PC-9 (cell line): ENCODE measurements at regions not wholly inside any gene's neighbourhood (a gene's known extent, or its start where the extent isn't known, plus 50 kb on each side); places are given as distances from the start of the nearest gene placed in this dataset.
"Not testable (repeated sequence)": the region's sequence is repeated elsewhere in the genome, so short reads cannot be mapped to it uniquely, and the experiment has no call there.

Experiments
- BruUV-seq: library from RNA; stranded (reverse); fragments of 400-500 nt; replicated peaks from 2 replicates; lab custom pipeline; 2021; lab: Mats Ljungman, UMichigan
- CTCF ChIA-PET: fragments of 300-600 bp; sonication (Branson Sonifier 250); formaldehyde crosslinking; loops from one replicate; lab custom pipeline; 2022; ENCODE audit warnings: antibody characterized with exemption; lab: Charles Lee
- POLR2A ChIA-PET: fragments of 300-600 bp; sonication (Branson Sonifier 250); formaldehyde crosslinking; loops from one replicate; lab custom pipeline; 2022; ENCODE audit warnings: antibody characterized with exemption; ENCODE audit not compliant: unreplicated experiment; lab: Charles Lee
- DNase-seq, 2 experiments: peaks; one replicate each; pipeline versions ENCODE4 v3.0.0 to v3.0.0-alpha.2; 2015 to 2022; ENCODE audit warnings: mixed read lengths in 1 of 2
- H2AFZ ChIP-seq: fragments of 200-600 bp; sonication (generic); 2 replicates; pipeline ENCODE4 v1.8.1; 2017; ENCODE audit warnings: antibody characterized with exemption
- H3F3A ChIP-seq: fragments of 200-600 bp; sonication (generic); 2 replicates; pipeline ENCODE4 v1.8.1; 2017; ENCODE audit warnings: antibody characterized with exemption, mild to moderate bottlenecking, low read depth; ENCODE audit not compliant: insufficient read depth
- H3K27ac ChIP-seq: fragments of 200-600 bp; sonication (generic); 2 replicates; pipeline ENCODE4 v1.6.1; 2016; ENCODE audit warnings: mixed run types
- H3K27me3 ChIP-seq: fragments of 200-600 bp; sonication (generic); 2 replicates; pipeline ENCODE4 v1.6.1; 2016; ENCODE audit warnings: low read depth, mixed run types; ENCODE audit not compliant: insufficient read depth
- H3K36me3 ChIP-seq: fragments of 200-600 bp; sonication (generic); 2 replicates; pipeline ENCODE4 v1.6.1; 2016; ENCODE audit warnings: low read depth, mixed run types
- H3K4me1 ChIP-seq: fragments of 200-600 bp; sonication (generic); replicated peaks from 2 replicates; pipeline ENCODE4 v1.6.1; 2016; ENCODE audit warnings: mixed run types; ENCODE audit not compliant: insufficient read depth
- H3K4me2 ChIP-seq: fragments of 200-600 bp; sonication (generic); 2 replicates; pipeline ENCODE4 v1.6.1; 2017; ENCODE audit warnings: mixed run types
- H3K4me3 ChIP-seq: fragments of 200-600 bp; sonication (generic); 2 replicates; pipeline ENCODE4 v1.6.1; 2016; ENCODE audit warnings: mixed run types
- H3K79me2 ChIP-seq: fragments of 200-600 bp; sonication (generic); 2 replicates; pipeline ENCODE4 v1.6.1; 2017; ENCODE audit warnings: low read depth, mixed run types
- H3K9me2 ChIP-seq: fragments of 200-600 bp; sonication (generic); 2 replicates; pipeline ENCODE4 v1.8.1; 2017; ENCODE audit warnings: mild to moderate bottlenecking; ENCODE audit not compliant: insufficient read depth
- H3K9me3 ChIP-seq: fragments of 200-600 bp; sonication (generic); 2 replicates; pipeline ENCODE4 v1.8.1; 2016; ENCODE audit warnings: low read depth; ENCODE audit not compliant: insufficient read depth
- H4K20me1 ChIP-seq: fragments of 200-600 bp; sonication (generic); 2 replicates; pipeline ENCODE4 v1.8.1; 2017; ENCODE audit not compliant: insufficient read depth
- EZH2 ChIP-seq: fragments of 200-600 bp; sonication (generic); IDR thresholded peaks from 2 replicates; pipeline ENCODE4 v1.8.0; 2017; ENCODE audit warnings: antibody characterized with exemption, low read depth
- intact Hi-C: fragments of 100-400 bp; cut with micrococcal nuclease; formaldehyde crosslinking; loops from one replicate; pipeline ENCODE4 v1.10.0; 2022; ENCODE audit not compliant: unreplicated experiment
- TF ChIP-seq, protein P1 (sequence below): fragments of 200-600 bp; sonication (generic); conservative IDR thresholded peaks from 2 replicates; pipeline ENCODE4 v1.6.1; 2017; ENCODE audit warnings: mixed run types, antibody characterized with exemption, mild to moderate bottlenecking, moderate library complexity

DNA sequence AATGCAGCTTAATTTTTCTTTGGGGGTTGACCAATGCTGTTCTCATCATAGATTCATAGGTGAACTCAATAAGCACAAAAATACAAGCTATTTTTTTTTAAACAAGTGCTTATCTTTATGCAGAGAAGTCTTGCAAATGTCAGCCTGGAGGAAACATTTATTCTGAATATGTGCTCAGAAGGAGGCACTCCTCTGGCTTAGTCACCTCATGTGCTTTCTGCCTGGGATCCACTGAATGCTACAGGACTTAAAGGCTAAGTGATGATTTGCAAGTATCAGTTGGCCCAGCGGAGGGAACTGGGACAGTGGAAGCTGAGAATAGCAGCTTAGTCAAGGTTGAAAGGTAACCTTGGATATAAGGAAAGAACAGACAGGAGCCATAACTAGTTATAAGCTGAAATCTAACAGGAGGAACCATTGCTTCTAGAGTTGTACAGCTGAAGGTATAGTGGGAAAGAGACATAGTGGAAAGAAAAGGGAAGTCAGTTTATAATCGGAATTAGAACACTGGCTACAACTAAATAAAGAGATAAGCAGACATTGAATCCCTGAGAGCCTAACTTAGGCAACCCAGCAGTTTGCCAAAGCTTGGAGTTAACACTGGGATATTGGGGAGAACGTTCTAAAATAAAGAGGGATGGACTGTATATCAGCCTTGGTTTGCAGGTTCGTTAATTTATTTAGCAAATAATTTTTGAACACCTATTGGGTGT lies 488.7 kb downstream of the SUCLG1 start:
- ChIA-PET CTCF (no interaction called here), POLR2A (no interaction called here)
- Histone ChIP-seq H3K27me3 (no peaks in the 10 kb centered on the region), H2AFZ (no peak overlapping the region), H3K4me1 (no peaks in the 10 kb centered on the region), H4K20me1 (no peaks in the 10 kb centered on the region), H3F3A (no peaks in the 10 kb centered on the region), H3K9me2 (no peaks in the 10 kb centered on the region), H3K4me2 (no peak overlapping the region), H3K9me3 (no peaks in the 10 kb centered on the region), H3K79me2 (no peaks in the 10 kb centered on the region), H3K4me3 (no peak overlapping the region), H3K36me3 (no peaks in the 10 kb centered on the region), H3K27ac (no peak overlapping the region)
- intact Hi-C loops = no loop called here
- no TSS peak for BruUV-seq
- no peak for DNase-seq
- TF ChIP-seq EZH2 = no peak
- TF ChIP-seq, protein P1, sequence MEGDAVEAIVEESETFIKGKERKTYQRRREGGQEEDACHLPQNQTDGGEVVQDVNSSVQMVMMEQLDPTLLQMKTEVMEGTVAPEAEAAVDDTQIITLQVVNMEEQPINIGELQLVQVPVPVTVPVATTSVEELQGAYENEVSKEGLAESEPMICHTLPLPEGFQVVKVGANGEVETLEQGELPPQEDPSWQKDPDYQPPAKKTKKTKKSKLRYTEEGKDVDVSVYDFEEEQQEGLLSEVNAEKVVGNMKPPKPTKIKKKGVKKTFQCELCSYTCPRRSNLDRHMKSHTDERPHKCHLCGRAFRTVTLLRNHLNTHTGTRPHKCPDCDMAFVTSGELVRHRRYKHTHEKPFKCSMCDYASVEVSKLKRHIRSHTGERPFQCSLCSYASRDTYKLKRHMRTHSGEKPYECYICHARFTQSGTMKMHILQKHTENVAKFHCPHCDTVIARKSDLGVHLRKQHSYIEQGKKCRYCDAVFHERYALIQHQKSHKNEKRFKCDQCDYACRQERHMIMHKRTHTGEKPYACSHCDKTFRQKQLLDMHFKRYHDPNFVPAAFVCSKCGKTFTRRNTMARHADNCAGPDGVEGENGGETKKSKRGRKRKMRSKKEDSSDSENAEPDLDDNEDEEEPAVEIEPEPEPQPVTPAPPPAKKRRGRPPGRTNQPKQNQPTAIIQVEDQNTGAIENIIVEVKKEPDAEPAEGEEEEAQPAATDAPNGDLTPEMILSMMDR = no peak

- no peaks in the 10 kb centered on the region for H3K79me2 ChIP-seq
- intact Hi-C loops = no loop called here
- H3K4me3 ChIP-seq = no peak overlapping the region
- DNase-seq = no peak
- no peaks in the 10 kb centered on the region for H3K36me3 ChIP-seq
- no peaks in the 10 kb centered on the region for H3K9me3 ChIP-seq
- BruUV-seq = no TSS peak
- CTCF ChIA-PET = no interaction called here
- no peak overlapping the region for H3K27ac ChIP-seq
- no peaks in the 10 kb centered on the region for H3F3A ChIP-seq
- H3K4me1 ChIP-seq = no peaks in the 10 kb centered on the region
- H2AFZ ChIP-seq = no peak overlapping the region
- no peaks in the 10 kb centered on the region for H4K20me1 ChIP-seq
- TF ChIP-seq, protein P1 = no peak
- no peak for TF ChIP-seq EZH2
- H3K9me2 ChIP-seq = no peaks in the 10 kb centered on the region
- POLR2A ChIA-PET = no interaction called here
- H3K27me3 ChIP-seq = no peaks in the 10 kb centered on the region
- H3K4me2 ChIP-seq = no peak overlapping the region
Measured at GRCh38 chr2:83969085-83969484, 490.0 kb downstream of the SUCLG1 start.

- intact Hi-C loops = no loop called here
- no peak overlapping the region for H3K4me2 ChIP-seq
- ChIA-PET CTCF (no interaction called here), POLR2A (no interaction called here)
- H3F3A ChIP-seq = no peaks in the 10 kb centered on the region
- no peaks in the 10 kb centered on the region for H3K4me1 ChIP-seq
- no peaks in the 10 kb centered on the region for H4K20me1 ChIP-seq
- H3K9me3 ChIP-seq = no peaks in the 10 kb centered on the region
- no peaks in the 10 kb centered on the region for H3K79me2 ChIP-seq
- TF ChIP-seq, protein P1 = 0 out of 2 replicates have a peak, but pooled peaks have one; percentile 21
- no peak for TF ChIP-seq EZH2
- no peak for DNase-seq
- H3K27ac ChIP-seq = no peak overlapping the region
- H2AFZ ChIP-seq = no peak overlapping the region
- H3K9me2 ChIP-seq = no peaks in the 10 kb centered on the region
- no TSS peak for BruUV-seq
- no peak overlapping the region for H3K4me3 ChIP-seq
- no peaks in the 10 kb centered on the region for H3K27me3 ChIP-seq
- no peaks in the 10 kb centered on the region for H3K36me3 ChIP-seq
Measured at GRCh38 chr2:83967854-83968253, 491.2 kb downstream of the SUCLG1 start.

- H3K4me1 ChIP-seq, H2AFZ ChIP-seq, H3K79me2 ChIP-seq, H3K9me2 ChIP-seq, POLR2A ChIA-PET, H3K27ac ChIP-seq, H4K20me1 ChIP-seq, DNase-seq, CTCF ChIA-PET, H3K36me3 ChIP-seq, H3K9me3 ChIP-seq, H3K4me3 ChIP-seq, BruUV-seq, H3K4me2 ChIP-seq, H3K27me3 ChIP-seq, intact Hi-C loops, H3F3A ChIP-seq: not testable (repeated sequence)
Measured at GRCh38 chr2:83966946-83967345, 492.1 kb downstream of the SUCLG1 start.
